GM12872 (cell line): ENCODE measurements at regions not wholly inside any gene's neighbourhood (a gene's known extent, or its start where the extent isn't known, plus 50 kb on each side); places are given as distances from the start of the nearest gene placed in this dataset.

Source experiments
- TF ChIP-seq, protein P1 (sequence below): IDR thresholded peaks from 3 replicates; pipeline ENCODE4 v1.5.1; 2011; ENCODE audit warnings: low read depth, mild to moderate bottlenecking, low read length, moderate library complexity; ENCODE audit not compliant: insufficient read depth

DNA sequence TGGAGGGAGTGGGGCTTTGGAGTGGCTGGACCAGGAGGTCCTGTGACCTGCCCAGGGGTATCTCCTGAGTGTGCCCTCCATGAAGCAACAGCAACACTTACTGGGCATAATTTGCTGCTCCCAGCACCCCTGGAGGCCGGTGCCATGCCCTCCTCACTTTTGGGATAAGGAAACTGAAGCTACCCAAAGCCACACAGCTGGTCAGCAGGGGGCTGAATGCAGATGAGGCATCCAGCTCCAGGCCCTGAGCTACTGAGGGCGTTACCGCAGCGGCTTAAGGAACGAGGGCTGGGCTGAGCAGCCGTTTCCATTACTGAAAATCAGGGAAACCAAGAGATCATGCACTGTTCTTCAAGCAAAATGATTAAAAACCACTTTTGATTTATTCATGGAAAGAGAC is 408.9 kb downstream of the GLRX3 start:
- TF ChIP-seq, protein P1, sequence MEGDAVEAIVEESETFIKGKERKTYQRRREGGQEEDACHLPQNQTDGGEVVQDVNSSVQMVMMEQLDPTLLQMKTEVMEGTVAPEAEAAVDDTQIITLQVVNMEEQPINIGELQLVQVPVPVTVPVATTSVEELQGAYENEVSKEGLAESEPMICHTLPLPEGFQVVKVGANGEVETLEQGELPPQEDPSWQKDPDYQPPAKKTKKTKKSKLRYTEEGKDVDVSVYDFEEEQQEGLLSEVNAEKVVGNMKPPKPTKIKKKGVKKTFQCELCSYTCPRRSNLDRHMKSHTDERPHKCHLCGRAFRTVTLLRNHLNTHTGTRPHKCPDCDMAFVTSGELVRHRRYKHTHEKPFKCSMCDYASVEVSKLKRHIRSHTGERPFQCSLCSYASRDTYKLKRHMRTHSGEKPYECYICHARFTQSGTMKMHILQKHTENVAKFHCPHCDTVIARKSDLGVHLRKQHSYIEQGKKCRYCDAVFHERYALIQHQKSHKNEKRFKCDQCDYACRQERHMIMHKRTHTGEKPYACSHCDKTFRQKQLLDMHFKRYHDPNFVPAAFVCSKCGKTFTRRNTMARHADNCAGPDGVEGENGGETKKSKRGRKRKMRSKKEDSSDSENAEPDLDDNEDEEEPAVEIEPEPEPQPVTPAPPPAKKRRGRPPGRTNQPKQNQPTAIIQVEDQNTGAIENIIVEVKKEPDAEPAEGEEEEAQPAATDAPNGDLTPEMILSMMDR: no peak

DNA sequence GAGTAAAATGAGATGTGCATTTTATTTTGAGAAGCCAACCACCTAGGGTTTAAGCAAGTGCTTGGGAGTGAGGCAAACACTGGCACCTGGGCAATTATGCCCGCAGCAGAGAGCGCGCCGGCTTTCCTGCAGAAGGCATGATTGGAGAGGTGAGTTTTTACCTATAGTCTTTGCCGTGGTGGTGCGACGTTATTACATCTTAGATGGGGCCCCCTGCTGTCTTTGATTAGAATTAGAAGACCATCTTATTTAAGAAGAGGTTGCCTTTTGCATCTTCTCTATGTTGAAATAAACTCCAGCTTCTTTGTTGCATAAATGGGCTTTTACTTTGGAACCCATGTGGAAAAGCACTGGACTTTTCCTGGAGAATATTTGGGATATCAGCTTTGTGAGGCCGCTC is 409.5 kb downstream of the GLRX3 start:
- TF ChIP-seq, protein P1: no peak

DNA sequence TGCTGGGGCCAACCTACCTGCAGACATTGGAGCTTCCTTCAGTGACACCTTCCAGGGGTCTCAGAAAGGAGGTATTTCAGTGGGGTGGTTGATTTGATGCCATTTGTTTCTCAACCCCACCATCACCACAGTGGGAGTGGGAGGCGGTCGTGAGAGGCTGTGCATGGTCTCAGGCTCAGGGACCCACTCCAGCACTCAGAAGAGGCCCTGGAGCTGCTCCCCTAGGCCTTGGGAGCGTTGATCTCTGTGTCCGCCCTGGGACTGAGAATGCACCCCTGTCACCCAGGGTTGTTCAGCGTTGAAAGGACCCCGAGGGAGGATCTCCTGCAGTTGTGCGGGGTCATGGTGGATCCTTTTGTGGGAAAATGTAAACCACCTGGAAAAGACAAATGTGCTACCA is 410.6 kb downstream of the GLRX3 start:
- TF ChIP-seq, protein P1: no peak

DNA sequence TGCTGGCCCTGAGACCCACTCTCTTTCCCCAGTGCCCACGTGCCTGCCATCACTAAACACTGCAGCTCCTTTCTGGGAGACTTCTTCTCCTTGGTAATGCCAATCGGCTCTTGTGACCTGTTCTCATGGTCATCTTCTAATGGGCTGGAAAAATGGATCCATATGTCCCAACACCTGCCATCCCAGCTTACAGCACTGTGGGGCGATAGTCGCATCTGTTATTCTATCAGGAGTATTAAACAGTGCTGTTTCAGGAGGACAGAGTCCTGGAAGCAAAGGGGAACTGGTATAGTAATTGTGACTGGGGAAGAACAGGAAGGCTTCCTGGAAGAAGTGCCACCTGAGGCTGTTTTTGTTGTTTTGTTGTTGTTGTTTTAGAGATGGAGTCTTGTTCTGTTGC is 411.2 kb downstream of the GLRX3 start:
- TF ChIP-seq, protein P1: no peak

DNA sequence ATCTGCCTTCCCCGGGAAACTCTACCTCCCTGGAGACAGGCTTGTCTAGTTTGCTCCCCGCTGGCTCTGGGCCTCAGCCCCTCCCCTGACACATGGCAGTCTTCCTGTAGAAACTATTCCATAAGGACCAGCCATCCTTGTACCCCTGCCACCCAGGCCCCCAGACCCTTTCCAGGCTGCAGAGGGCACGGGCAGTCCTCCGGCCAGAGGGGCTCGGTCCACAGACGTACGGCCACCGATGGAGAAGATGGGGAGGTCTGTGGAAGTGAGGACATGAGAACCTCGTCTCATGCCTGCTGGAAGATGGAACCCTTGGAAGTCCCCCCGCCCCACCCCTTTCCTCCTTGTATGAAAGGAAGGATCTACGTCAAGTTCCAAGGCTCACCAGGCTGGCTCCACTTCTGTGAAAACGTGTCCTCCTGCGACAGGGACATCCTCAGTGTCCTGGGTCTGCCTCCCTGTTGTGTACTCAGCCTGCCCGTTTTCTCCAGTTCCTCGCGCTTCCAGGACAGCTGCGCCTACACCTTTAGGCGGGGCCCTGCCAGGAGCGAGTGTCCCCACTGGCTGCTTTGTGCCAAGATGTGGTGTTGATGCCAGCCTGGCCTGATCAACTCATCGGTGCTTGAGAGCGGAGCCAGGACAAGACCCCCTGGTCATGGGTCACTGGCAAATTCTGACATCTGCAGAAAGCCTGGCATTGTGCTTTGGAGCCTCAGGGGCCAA is 414.9 kb downstream of the GLRX3 start:
- TF ChIP-seq, protein P1: no peak

DNA sequence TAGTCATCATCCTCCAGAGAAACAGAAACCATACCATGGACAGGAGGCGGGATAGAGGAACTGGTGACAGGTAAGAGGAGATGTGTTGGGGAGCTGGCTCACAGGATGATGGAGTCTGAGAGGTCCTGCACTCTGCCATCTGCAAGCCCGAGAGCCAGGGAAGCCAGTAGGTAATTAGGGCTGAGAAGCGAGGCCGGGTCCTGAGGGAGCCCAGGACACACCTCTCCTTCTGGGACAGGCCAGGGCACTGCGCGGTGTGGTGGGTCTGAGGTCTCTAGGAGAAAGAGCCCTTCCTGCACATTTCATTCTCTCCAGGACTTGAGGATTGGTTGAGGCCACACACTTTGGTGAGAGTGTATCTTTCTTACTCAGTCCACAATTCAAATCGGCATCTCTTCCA is 415.5 kb downstream of the GLRX3 start:
- TF ChIP-seq, protein P1: no peak

DNA sequence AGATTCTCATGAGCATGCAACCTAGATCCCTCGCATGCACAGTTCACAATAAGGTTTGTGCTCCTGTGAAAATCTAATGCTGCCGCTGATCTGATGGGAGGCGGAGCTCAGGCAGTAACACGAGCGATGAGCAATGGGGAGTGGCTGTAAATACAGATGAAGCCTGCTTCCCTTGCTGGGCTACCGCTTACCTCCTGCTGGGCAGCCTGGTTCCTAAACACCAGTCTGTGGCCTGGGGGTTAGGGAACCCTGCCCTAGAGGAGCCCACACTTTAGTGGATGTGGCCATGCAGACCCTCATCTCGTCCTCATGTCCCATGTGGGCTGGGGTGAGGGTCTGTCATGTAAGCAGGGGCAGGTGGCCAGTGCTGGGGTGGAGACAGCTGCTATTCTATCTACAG is 417.6 kb downstream of the GLRX3 start:
- TF ChIP-seq, protein P1: no peak
